IMR-90 (cell line): ENCODE measurements at regions not wholly inside any gene's neighbourhood (a gene's known extent, or its start where the extent isn't known, plus 50 kb on each side); places are given as distances from the start of the nearest gene placed in this dataset.

Experiments
- ATAC-seq: fragments of 200-7000 bp; cut with Tn5 transposase; 2 replicates; pipeline ENCODE4 v1.9.1; 2020; ENCODE audit warnings: low read depth, mild to moderate bottlenecking, moderate library complexity
- BruUV-seq: library from RNA; stranded (reverse); fragments of 400-500 nt; replicated peaks from 2 replicates; lab custom pipeline; 2021; lab: Mats Ljungman, UMichigan
- CTCF ChIA-PET: fragments of 300-600 bp; formaldehyde crosslinking; extraction: SDS; loops from one replicate; lab custom pipeline; 2021; ENCODE audit warnings: antibody characterized with exemption; lab: Yijun Ruan, JAX
- POLR2A ChIA-PET: fragments of 300-600 bp; sonication (Branson Sonifier 250); formaldehyde crosslinking; loops from one replicate; lab custom pipeline; 2022; ENCODE audit warnings: antibody characterized with exemption; ENCODE audit not compliant: unreplicated experiment; lab: Charles Lee
- DNase-seq: peaks from one replicate; pipeline ENCODE4 v3.0.0; 2013
- H2AFZ ChIP-seq: replicated peaks from 2 replicates; pipeline ENCODE3; 2013; ENCODE audit warnings: low read length, mild to moderate bottlenecking; ENCODE audit not compliant: poor library complexity
- H2AK5ac ChIP-seq: 2 replicates; pipeline ENCODE4 v1.6.1; 2013; ENCODE audit warnings: low read depth, low read length, inconsistent platforms
- H2AK9ac ChIP-seq: replicated peaks from 2 replicates; pipeline ENCODE3; 2013; ENCODE audit warnings: mild to moderate bottlenecking, low read depth, low read length, moderate library complexity; ENCODE audit not compliant: poor library complexity
- H2BK120ac ChIP-seq: 2 replicates; pipeline ENCODE4 v1.6.1; 2013; ENCODE audit warnings: low read depth, low read length, inconsistent platforms
- H2BK15ac ChIP-seq: 3 replicates; pipeline ENCODE4 v1.6.1; 2013; ENCODE audit warnings: low read depth, low read length, inconsistent platforms
- H2BK20ac ChIP-seq: 2 replicates; pipeline ENCODE4 v1.6.1; 2013; ENCODE audit warnings: low read depth, mild to moderate bottlenecking, inconsistent platforms, low read length, moderate library complexity
- H2BK5ac ChIP-seq: 2 replicates; pipeline ENCODE4 v1.6.1; 2013; ENCODE audit warnings: mild to moderate bottlenecking, low read depth, low read length, inconsistent platforms; ENCODE audit not compliant: poor library complexity, severe bottlenecking
- H3K14ac ChIP-seq: replicated peaks from 2 replicates; pipeline ENCODE4 v1.6.1; 2013; ENCODE audit warnings: low read depth, low read length, inconsistent platforms
- H3K18ac ChIP-seq: 2 replicates; pipeline ENCODE4 v1.6.1; 2013; ENCODE audit warnings: low read depth, low read length, control low read depth
- H3K23ac ChIP-seq: 2 replicates; pipeline ENCODE4 v1.6.1; 2013; ENCODE audit warnings: low read depth, low read length, inconsistent platforms
- H3K27ac ChIP-seq: 2 replicates; pipeline ENCODE4 v1.5.1; 2013; ENCODE audit warnings: mild to moderate bottlenecking, control low read depth, low read length; ENCODE audit not compliant: insufficient read depth
- H3K27me3 ChIP-seq: 2 replicates; pipeline ENCODE4 v1.6.1; 2013; ENCODE audit warnings: low read length; ENCODE audit not compliant: control insufficient read depth, insufficient read depth
- H3K36me3 ChIP-seq: 2 replicates; pipeline ENCODE4 v1.6.1; 2013; ENCODE audit warnings: low read length, mixed read lengths; ENCODE audit not compliant: control insufficient read depth, insufficient read depth
- H3K4ac ChIP-seq: 2 replicates; pipeline ENCODE4 v1.6.1; 2013; ENCODE audit warnings: low read depth, low read length, inconsistent platforms
- H3K4me1 ChIP-seq: 2 replicates; pipeline ENCODE4 v1.6.1; 2013; ENCODE audit warnings: low read length, mixed read lengths; ENCODE audit not compliant: control insufficient read depth, insufficient read depth
- H3K4me2 ChIP-seq: 2 replicates; pipeline ENCODE4 v1.6.1; 2013; ENCODE audit warnings: low read depth, mild to moderate bottlenecking, control low read depth, low read length, moderate library complexity
- H3K4me3 ChIP-seq: 2 replicates; pipeline ENCODE4 v1.5.1; 2013; ENCODE audit warnings: low read depth, mild to moderate bottlenecking, control low read depth, low read length, moderate library complexity; ENCODE audit not compliant: insufficient read depth
- H3K56ac ChIP-seq: 2 replicates; pipeline ENCODE4 v1.6.1; 2013; ENCODE audit warnings: low read length, inconsistent platforms; ENCODE audit not compliant: insufficient read depth; ENCODE audit errors: extremely low read depth
- H3K79me1 ChIP-seq, 2 experiments: 2 replicates each; pipeline ENCODE4 v1.6.1; 2013; ENCODE audit warnings: low read length in 2 of 2, inconsistent platforms in 1 of 2, low read depth in 1 of 2
- H3K9ac ChIP-seq: 2 replicates; pipeline ENCODE4 v1.6.1; 2013; ENCODE audit warnings: low read depth, low read length, control low read depth
- H3K9me1 ChIP-seq: 2 replicates; pipeline ENCODE4 v1.6.1; 2013; ENCODE audit warnings: low read length, inconsistent platforms; ENCODE audit not compliant: insufficient read depth
- H3K9me3 ChIP-seq: 2 replicates; pipeline ENCODE4 v1.6.1; 2013; ENCODE audit warnings: low read length; ENCODE audit not compliant: control insufficient read depth, insufficient read depth
- H4K20me1 ChIP-seq: 2 replicates; pipeline ENCODE4 v1.6.1; 2013; ENCODE audit warnings: low read length, inconsistent platforms; ENCODE audit not compliant: insufficient read depth
- H4K5ac ChIP-seq: 2 replicates; pipeline ENCODE4 v1.6.1; 2013; ENCODE audit warnings: mild to moderate bottlenecking, low read depth, low read length, control low read depth
- H4K8ac ChIP-seq, 2 experiments: 2 replicates each; pipeline ENCODE4 v1.6.1; 2013; ENCODE audit warnings: low read depth in 2 of 2, low read length in 2 of 2, control low read depth in 1 of 2, inconsistent platforms in 1 of 2
- H4K91ac ChIP-seq: 2 replicates; pipeline ENCODE4 v1.6.1; 2013; ENCODE audit warnings: low read depth, low read length, inconsistent platforms; ENCODE audit not compliant: insufficient read depth
- BHLHE40 ChIP-seq: fragments of 150-350 bp; IDR thresholded peaks from 2 replicates; pipeline ENCODE4 v1.6.1; 2016; ENCODE audit warnings: mild to moderate bottlenecking, low read depth, low read length
- CHD1 ChIP-seq: IDR thresholded peaks from 2 replicates; pipeline ENCODE4 v1.6.1; 2012; ENCODE audit warnings: low read depth, low read length, improper control_type of control experiment
- CTCF ChIP-seq: conservative IDR thresholded peaks from 2 replicates; pipeline ENCODE4 v1.5.1; 2012; ENCODE audit warnings: mild to moderate bottlenecking, low read depth, low read length, improper control_type of control experiment
- MAZ ChIP-seq: IDR thresholded peaks from 2 replicates; pipeline ENCODE4 v1.6.1; 2012; ENCODE audit warnings: low read depth, mild to moderate bottlenecking, low read length, improper control_type of control experiment, moderate library complexity, borderline replicate concordance
- RAD21 ChIP-seq: IDR thresholded peaks from 2 replicates; pipeline ENCODE4 v1.6.1; 2012; ENCODE audit warnings: low read length, improper control_type of control experiment
- USF2 ChIP-seq: fragments of 150-350 bp; IDR thresholded peaks from 2 replicates; pipeline ENCODE4 v1.6.1; 2017; ENCODE audit warnings: mild to moderate bottlenecking, antibody characterized with exemption, low read length, low read depth
- WGBS, 2 experiments: methylation state at CpG; one replicate each; pipeline versions ENCODE4 v1.1.5 to v1.1.7; 2013; ENCODE audit warnings: missing lambda C conversion rate in 2 of 2; ENCODE audit not compliant: insufficient read length in 1 of 2; ENCODE audit errors: extremely low coverage in 2 of 2; 5-methylcytosine and 5-hydroxymethylcytosine counted together
- dilution Hi-C: fragments of 300-500 bp; cut with HindIII; formaldehyde crosslinking; loops from one replicate; pipeline ENCODE4 v1.14.3; 2018; ENCODE audit warnings: low sequenced_read_pairs; ENCODE audit not compliant: unreplicated experiment
- in situ Hi-C: fragments of 300-500 bp; cut with MboI; formaldehyde crosslinking; loops from 3 replicates; pipeline ENCODE4 v1.14.3; 2019; ENCODE audit warnings: low sequenced_read_pairs, inconsistent platforms, mixed read lengths
- intact Hi-C: fragments of 100-400 bp; cut with micrococcal nuclease; formaldehyde crosslinking; loops from 2 replicates; pipeline ENCODE4 v1.10.0; 2022

GRCh38 chr4:35884714-35885480, 359.4 kb downstream of the ARAP2 start:
- Histone ChIP-seq H3K56ac (no peak overlapping the region), H3K4me2 (no peak overlapping the region), H3K9me1 (no peaks in the 10 kb centered on the region), H4K8ac (no peak overlapping the region), H3K14ac (no peak overlapping the region), H2BK15ac (no peak overlapping the region), H3K23ac (no peak overlapping the region), H4K91ac (no peak overlapping the region), H2AK9ac (no peak overlapping the region), H3K4me3 (no peak overlapping the region), H2AFZ (no peak overlapping the region), H3K4me1 (no peaks in the 10 kb centered on the region), H3K36me3 (no peaks in the 10 kb centered on the region), H3K4ac (no peak overlapping the region), H3K27ac (no peak overlapping the region), H3K9ac (no peak overlapping the region), H2AK5ac (no peak overlapping the region), H2BK5ac (no peak overlapping the region), H2BK120ac (no peak overlapping the region), H3K27me3 (no peaks in the 10 kb centered on the region), H3K9me3 (no peaks in the 10 kb centered on the region), H4K20me1 (no peaks in the 10 kb centered on the region), H3K18ac (no peak overlapping the region), H3K79me1 (no peaks in the 10 kb centered on the region), H2BK20ac (no peak overlapping the region), H4K5ac (no peak overlapping the region)
- no TSS peak for BruUV-seq
- in situ Hi-C loops, result no loop called here
- ChIA-PET POLR2A (no interaction called here), CTCF (no interaction called here)
- DNase-seq, result no peak
- dilution Hi-C loops, result no loop called here
- TF ChIP-seq USF2, result no peak
- TF ChIP-seq CTCF, result no peak
- no peak for TF ChIP-seq CHD1
- TF ChIP-seq MAZ, result no peak
- TF ChIP-seq RAD21, result no peak
- TF ChIP-seq BHLHE40, result no peak
- intact Hi-C loops, result no loop called here
- no CpG with 5 or more reads among the region's 3 CpGs for WGBS, 2 experiments
- ATAC-seq, result no peak
